ENCODE measurements at regions not wholly inside any gene's neighbourhood (a gene's known extent, or its start where the extent isn't known, plus 50 kb on each side); places are given as distances from the start of the nearest gene placed in this dataset.

GRCh38 chr5:162684145-162684544 lies 616.6 kb downstream of the GABRG2 start:
- H3K4me2 ChIP-seq, result no peak overlapping the region
- H3K27ac ChIP-seq, result no peak overlapping the region
- POLR2A ChIA-PET, result no interaction called here
- CTCF ChIA-PET, result no interaction called here
- TF ChIP-seq CEBPB (IDR thresholded peaks at IDR 0.05), result no peak
- TF ChIP-seq, protein P1, sequence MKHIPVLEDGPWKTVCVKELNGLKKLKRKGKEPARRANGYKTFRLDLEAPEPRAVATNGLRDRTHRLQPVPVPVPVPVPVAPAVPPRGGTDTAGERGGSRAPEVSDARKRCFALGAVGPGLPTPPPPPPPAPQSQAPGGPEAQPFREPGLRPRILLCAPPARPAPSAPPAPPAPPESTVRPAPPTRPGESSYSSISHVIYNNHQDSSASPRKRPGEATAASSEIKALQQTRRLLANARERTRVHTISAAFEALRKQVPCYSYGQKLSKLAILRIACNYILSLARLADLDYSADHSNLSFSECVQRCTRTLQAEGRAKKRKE (CRISPR knock-in tag; IDR thresholded peaks at IDR 0.05; ENCODE audit: low read depth), result no peak
- TF ChIP-seq PHF8 (IDR thresholded peaks at IDR 0.05; ENCODE audit: borderline replicate concordance, low read depth), result no peak
- TF ChIP-seq TFCP2L1 (CRISPR knock-in tag; IDR thresholded peaks at IDR 0.05), result no peak
- no peak for TF ChIP-seq BCL3 (IDR thresholded peaks at IDR 0.05)
- TF ChIP-seq HOXB5 (CRISPR knock-in tag; IDR thresholded peaks at IDR 0.05), result no peak
- TF ChIP-seq MAFK (IDR thresholded peaks at IDR 0.05; ENCODE audit: partially characterized antibody), result no peak
- TF ChIP-seq ELK1 (IDR thresholded peaks at IDR 0.05; ENCODE audit: low read depth, low read length), result no peak
- no peak for TF ChIP-seq HDAC2 (IDR thresholded peaks at IDR 0.05)
- TF ChIP-seq HES2 (IDR thresholded peaks at IDR 0.05), result no peak
- no peak for TF ChIP-seq ZC3H11A (IDR thresholded peaks at IDR 0.05)
- no peak for TF ChIP-seq MYC (IDR thresholded peaks at IDR 0.05; ENCODE audit: borderline replicate concordance, low read length)
- TF ChIP-seq HMGXB4 (CRISPR knock-in tag; IDR thresholded peaks at IDR 0.05; ENCODE audit: borderline replicate concordance), result no peak
- TF ChIP-seq NFE2L2 (conservative IDR thresholded peaks at IDR 0.05; ENCODE audit: low read length), result no peak
- TF ChIP-seq NPAS2 (CRISPR knock-in tag; IDR thresholded peaks at IDR 0.05; ENCODE audit: borderline replicate concordance), result no peak
- TF ChIP-seq POLR2A (IDR thresholded peaks at IDR 0.05; ENCODE audit: low read length), result no peak
- no peak for TF ChIP-seq BHLHE40 (IDR thresholded peaks at IDR 0.05; ENCODE audit: low read depth, low read length)
- no peak for TF ChIP-seq NR3C1 (IDR thresholded peaks at IDR 0.05)
- FAIRE-seq (no peak), ATAC-seq (no peak), DNase-seq (ENCODE audit: low read depth in 1 of 2, low spot score in 1 of 2) (no peak)
- H3K4me3 ChIP-seq, result no peak overlapping the region
- WGBS (ENCODE audit: missing lambda C conversion rate), result 2% methylated on average over 3 of the region's 3 CpGs
- H3K4me1 ChIP-seq, result no peaks in the 10 kb centered on the region
- H3K9me3 ChIP-seq, result no peaks in the 10 kb centered on the region

DNA sequence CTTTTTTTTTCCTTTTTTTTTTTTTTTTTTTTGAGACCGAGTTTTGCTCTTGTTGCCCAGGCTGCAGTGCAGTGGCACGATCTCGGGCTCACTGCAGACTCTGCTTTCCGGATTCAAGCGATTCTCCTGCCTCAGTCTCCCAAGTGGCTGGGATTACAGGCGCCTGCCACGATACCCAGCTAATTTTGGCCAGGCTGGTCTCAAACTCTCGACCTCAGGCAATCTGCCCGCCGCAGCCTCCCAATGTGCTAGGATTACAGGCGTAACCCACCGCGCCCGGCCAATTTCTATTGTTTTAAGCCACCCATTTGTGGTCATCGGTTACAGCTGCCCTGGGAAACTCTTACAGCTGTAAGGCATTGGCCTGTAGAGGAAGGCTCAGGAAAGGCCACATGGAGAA lies 617.7 kb downstream of the GABRG2 start:
- Histone ChIP-seq H3K4me3 (no peak overlapping the region), H3K4me1 (no peaks in the 10 kb centered on the region), H3K4me2 (no peak overlapping the region), H3K9me3 (no peaks in the 10 kb centered on the region), H3K27ac (no peak overlapping the region)
- 31% methylated on average over 12 of the region's 15 CpGs for WGBS (ENCODE audit: missing lambda C conversion rate)
- ChIA-PET POLR2A (no interaction called here), CTCF (no interaction called here)
- no peak for DNase-seq (ENCODE audit: low read depth in 1 of 2, low spot score in 1 of 2)
- no peak for FAIRE-seq
- no peak for ATAC-seq
- no peak for TF ChIP-seq POLR2AphosphoS2 (conservative IDR thresholded peaks at IDR 0.05; ENCODE audit: low read length)
- TF ChIP-seq HOXA7 (CRISPR knock-in tag; IDR thresholded peaks at IDR 0.05), result no peak
- TF ChIP-seq, protein P1 (CRISPR knock-in tag; IDR thresholded peaks at IDR 0.05; ENCODE audit: low read depth), result no peak
- no peak for TF ChIP-seq POLR2A (IDR thresholded peaks at IDR 0.05; ENCODE audit: low read length)
- TF ChIP-seq ZC3H11A (IDR thresholded peaks at IDR 0.05), result no peak
- no peak for TF ChIP-seq HES2 (IDR thresholded peaks at IDR 0.05)
- TF ChIP-seq, protein P2, sequence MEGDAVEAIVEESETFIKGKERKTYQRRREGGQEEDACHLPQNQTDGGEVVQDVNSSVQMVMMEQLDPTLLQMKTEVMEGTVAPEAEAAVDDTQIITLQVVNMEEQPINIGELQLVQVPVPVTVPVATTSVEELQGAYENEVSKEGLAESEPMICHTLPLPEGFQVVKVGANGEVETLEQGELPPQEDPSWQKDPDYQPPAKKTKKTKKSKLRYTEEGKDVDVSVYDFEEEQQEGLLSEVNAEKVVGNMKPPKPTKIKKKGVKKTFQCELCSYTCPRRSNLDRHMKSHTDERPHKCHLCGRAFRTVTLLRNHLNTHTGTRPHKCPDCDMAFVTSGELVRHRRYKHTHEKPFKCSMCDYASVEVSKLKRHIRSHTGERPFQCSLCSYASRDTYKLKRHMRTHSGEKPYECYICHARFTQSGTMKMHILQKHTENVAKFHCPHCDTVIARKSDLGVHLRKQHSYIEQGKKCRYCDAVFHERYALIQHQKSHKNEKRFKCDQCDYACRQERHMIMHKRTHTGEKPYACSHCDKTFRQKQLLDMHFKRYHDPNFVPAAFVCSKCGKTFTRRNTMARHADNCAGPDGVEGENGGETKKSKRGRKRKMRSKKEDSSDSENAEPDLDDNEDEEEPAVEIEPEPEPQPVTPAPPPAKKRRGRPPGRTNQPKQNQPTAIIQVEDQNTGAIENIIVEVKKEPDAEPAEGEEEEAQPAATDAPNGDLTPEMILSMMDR (IDR thresholded peaks at IDR 0.05), result no peak
- no peak for TF ChIP-seq NR3C1 (IDR thresholded peaks at IDR 0.05)
- TF ChIP-seq GATA3 (IDR thresholded peaks at IDR 0.05; ENCODE audit: borderline replicate concordance), result no peak
- TF ChIP-seq BCL3 (IDR thresholded peaks at IDR 0.05), result no peak
- TF ChIP-seq, protein P3, sequence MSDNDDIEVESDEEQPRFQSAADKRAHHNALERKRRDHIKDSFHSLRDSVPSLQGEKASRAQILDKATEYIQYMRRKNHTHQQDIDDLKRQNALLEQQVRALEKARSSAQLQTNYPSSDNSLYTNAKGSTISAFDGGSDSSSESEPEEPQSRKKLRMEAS (IDR thresholded peaks at IDR 0.05), result no peak
- TF ChIP-seq, protein P4, sequence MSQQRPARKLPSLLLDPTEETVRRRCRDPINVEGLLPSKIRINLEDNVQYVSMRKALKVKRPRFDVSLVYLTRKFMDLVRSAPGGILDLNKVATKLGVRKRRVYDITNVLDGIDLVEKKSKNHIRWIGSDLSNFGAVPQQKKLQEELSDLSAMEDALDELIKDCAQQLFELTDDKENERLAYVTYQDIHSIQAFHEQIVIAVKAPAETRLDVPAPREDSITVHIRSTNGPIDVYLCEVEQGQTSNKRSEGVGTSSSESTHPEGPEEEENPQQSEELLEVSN (IDR thresholded peaks at IDR 0.05; ENCODE audit: borderline replicate concordance, low read depth), result no peak
- no peak for TF ChIP-seq ELK1 (IDR thresholded peaks at IDR 0.05; ENCODE audit: low read depth, low read length)
- no peak for TF ChIP-seq TP53 (CRISPR knock-in tag; IDR thresholded peaks at IDR 0.05)
